ENCODE measurements at regions not wholly inside any gene's neighbourhood (a gene's known extent, or its start where the extent isn't known, plus 50 kb on each side); places are given as distances from the start of the nearest gene placed in this dataset.

DNA sequence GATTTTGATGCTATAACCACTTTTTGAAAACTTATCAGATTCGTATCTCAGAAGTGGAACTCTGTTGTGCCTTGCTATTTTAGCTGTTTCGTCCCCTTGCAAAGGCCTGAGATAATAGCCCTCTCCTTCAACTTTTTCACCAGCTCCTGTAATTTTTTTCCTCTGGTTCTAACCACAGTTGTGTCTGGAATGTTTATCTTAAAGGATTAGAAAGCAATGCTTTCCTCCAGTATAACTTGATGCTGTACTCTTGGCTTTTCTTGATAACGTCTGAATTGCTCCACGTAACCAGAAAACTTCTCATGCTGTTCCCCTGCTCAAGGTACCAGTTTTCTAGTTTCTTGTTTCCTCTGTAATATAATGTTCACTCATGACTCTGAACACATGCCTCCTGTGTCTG is 209.4 kb downstream of the DTWD2 start:
- Mint-ChIP-seq H3K36me3 (ENCODE audit: insufficient read depth, unreplicated experiment) (no peaks in the 10 kb centered on the region), H3K4me3 (ENCODE audit: low read depth, unreplicated experiment) (no peak overlapping the region), H3K4me1 (ENCODE audit: low read depth, unreplicated experiment) (peaks cover 17% of the 10 kb centered on the region), H3K9me3 (ENCODE audit: low read depth, unreplicated experiment) (no peaks in the 10 kb centered on the region), H3K27me3 (ENCODE audit: unreplicated experiment) (no peaks in the 10 kb centered on the region), H3K27ac (ENCODE audit: unreplicated experiment) (no peak overlapping the region)
- DNase-seq = no peak
- TF ChIP-seq, protein P1, sequence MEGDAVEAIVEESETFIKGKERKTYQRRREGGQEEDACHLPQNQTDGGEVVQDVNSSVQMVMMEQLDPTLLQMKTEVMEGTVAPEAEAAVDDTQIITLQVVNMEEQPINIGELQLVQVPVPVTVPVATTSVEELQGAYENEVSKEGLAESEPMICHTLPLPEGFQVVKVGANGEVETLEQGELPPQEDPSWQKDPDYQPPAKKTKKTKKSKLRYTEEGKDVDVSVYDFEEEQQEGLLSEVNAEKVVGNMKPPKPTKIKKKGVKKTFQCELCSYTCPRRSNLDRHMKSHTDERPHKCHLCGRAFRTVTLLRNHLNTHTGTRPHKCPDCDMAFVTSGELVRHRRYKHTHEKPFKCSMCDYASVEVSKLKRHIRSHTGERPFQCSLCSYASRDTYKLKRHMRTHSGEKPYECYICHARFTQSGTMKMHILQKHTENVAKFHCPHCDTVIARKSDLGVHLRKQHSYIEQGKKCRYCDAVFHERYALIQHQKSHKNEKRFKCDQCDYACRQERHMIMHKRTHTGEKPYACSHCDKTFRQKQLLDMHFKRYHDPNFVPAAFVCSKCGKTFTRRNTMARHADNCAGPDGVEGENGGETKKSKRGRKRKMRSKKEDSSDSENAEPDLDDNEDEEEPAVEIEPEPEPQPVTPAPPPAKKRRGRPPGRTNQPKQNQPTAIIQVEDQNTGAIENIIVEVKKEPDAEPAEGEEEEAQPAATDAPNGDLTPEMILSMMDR (IDR thresholded peaks at IDR 0.05; ENCODE audit: unreplicated experiment) = no peak
- CTCF ChIA-PET = no interaction called here
- intact Hi-C loops (cut with micrococcal nuclease; ENCODE audit: unreplicated experiment) = no loop called here
- no TSS peak for BruUV-seq (replicated peaks)

DNA sequence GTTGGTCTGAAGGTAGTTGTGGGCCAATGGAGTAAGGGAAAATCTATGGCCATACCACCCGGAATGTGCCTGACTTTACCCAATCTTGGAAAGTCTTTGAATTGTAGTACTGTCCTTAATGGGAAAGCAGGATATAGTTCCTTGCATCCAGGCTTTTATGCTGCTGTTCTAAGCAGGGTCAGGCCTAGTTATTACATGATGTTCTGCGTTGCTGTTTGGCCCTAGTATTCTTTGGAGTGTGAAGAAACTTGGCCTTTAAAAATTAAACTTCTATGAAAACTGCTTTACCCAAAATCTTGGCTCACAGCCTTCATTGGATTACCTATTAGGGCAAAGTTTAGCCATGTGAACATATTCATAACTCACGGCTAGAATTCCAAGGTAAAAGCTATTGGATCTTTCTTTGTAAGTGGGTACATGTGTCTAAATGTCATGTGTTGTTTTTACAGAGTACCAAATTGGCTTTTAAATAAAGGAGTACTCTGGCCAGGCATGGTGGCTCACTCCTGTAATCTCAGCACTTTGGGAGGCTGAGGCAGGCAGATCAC is 211.1 kb downstream of the DTWD2 start:
- no peak overlapping the region for H3K27ac Mint-ChIP-seq (ENCODE audit: unreplicated experiment)
- CTCF ChIA-PET = interaction anchor here (0.6 kb wide), 1 partner anchor 245 kb away, joined by 4 read pairs; no protein-coding TSS in a partner anchor
- H3K4me3 Mint-ChIP-seq (ENCODE audit: low read depth, unreplicated experiment) = no peak overlapping the region
- peaks cover 17% of the 10 kb centered on the region for H3K4me1 Mint-ChIP-seq (ENCODE audit: low read depth, unreplicated experiment)
- no TSS peak for BruUV-seq (replicated peaks)
- intact Hi-C loops (cut with micrococcal nuclease; ENCODE audit: unreplicated experiment) = no loop called here
- H3K27me3 Mint-ChIP-seq (ENCODE audit: unreplicated experiment) = no peaks in the 10 kb centered on the region
- DNase-seq = peak; percentile 10
- no peaks in the 10 kb centered on the region for H3K36me3 Mint-ChIP-seq (ENCODE audit: insufficient read depth, unreplicated experiment)
- TF ChIP-seq, protein P1 (IDR thresholded peaks at IDR 0.05; ENCODE audit: unreplicated experiment) = no peak
- no peaks in the 10 kb centered on the region for H3K9me3 Mint-ChIP-seq (ENCODE audit: low read depth, unreplicated experiment)

DNA sequence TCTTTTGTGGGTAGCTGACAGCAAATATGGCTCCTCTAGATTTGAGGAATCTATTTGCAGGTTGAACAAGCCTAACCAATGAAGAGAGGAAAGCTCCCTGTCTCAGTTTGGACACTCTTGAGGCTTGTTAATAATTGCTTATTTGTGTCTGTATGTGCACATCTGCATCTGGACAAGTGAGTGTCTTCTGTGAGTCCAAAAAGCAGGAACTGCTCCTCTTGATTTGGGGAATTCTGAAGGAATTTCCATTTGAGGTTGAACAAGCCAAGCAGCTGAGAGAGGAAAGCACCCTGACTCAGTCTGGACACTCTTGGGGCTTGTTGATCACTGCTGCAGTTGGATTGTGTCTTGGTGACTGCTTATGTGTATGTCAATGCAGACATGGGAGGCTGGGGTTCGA is 211.6 kb downstream of the DTWD2 start:
- CTCF ChIA-PET = interaction anchor here (0.6 kb wide), 1 partner anchor 244 kb away, joined by 4 read pairs; no protein-coding TSS in a partner anchor
- no TSS peak for BruUV-seq (replicated peaks)
- H3K27me3 Mint-ChIP-seq (ENCODE audit: unreplicated experiment) = no peaks in the 10 kb centered on the region
- H3K9me3 Mint-ChIP-seq (ENCODE audit: low read depth, unreplicated experiment) = peaks cover under 1% of the 10 kb centered on the region
- TF ChIP-seq, protein P1 (IDR thresholded peaks at IDR 0.05; ENCODE audit: unreplicated experiment) = no peak
- H3K4me1 Mint-ChIP-seq (ENCODE audit: low read depth, unreplicated experiment) = peaks cover 17% of the 10 kb centered on the region
- H3K27ac Mint-ChIP-seq (ENCODE audit: unreplicated experiment) = no peak overlapping the region
- intact Hi-C loops (cut with micrococcal nuclease; ENCODE audit: unreplicated experiment) = no loop called here
- no peaks in the 10 kb centered on the region for H3K36me3 Mint-ChIP-seq (ENCODE audit: insufficient read depth, unreplicated experiment)
- H3K4me3 Mint-ChIP-seq (ENCODE audit: low read depth, unreplicated experiment) = no peak overlapping the region
- DNase-seq = no peak

DNA sequence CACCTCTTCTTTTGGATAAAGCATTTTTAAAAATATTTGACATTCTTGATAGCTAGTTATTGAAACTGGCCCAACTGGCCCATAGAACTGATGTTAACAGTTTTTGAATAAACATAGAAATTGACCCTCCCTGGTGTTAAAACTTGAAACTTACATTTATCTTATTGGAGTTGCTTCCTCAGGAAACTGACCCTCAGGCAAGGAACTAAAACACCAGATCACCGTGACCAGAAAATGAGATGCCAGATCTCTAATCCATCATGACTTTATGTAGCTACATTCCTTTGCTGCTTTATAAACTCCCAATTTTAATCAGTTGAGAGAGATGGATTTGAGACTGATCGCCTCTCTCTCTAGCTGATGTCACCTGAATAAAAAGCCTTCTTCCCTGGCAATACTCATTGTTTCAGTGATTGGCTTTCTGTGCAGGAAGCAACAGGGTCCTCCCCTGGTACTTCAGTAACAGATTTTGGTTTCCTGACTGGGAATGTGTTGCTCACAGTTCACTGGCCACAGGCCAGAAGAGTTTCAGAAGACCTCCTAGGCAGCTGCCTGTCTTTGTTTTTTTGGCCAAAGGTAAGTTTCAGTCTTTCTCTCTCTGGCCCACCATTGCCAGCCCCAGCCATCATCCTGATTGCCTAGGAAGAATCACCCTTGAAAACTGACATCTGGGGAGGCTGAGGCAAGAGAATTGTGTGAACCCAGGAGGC is 212.4 kb downstream of the DTWD2 start:
- CTCF ChIA-PET = interaction anchor here (1.4 kb wide), 1 partner anchor 11 kb away, joined by 4 read pairs; no protein-coding TSS in a partner anchor
- BruUV-seq (replicated peaks) = no TSS peak

More for the DNA sequence above, 212.4 kb downstream of the DTWD2 start:
- Mint-ChIP-seq H3K9me3 (ENCODE audit: low read depth, unreplicated experiment) (peaks cover 5% of the 10 kb centered on the region), H3K4me1 (ENCODE audit: low read depth, unreplicated experiment) (peaks cover 17% of the 10 kb centered on the region), H3K36me3 (ENCODE audit: insufficient read depth, unreplicated experiment) (no peaks in the 10 kb centered on the region), H3K27me3 (ENCODE audit: unreplicated experiment) (no peaks in the 10 kb centered on the region), H3K27ac (ENCODE audit: unreplicated experiment) (no peak overlapping the region), H3K4me3 (ENCODE audit: low read depth, unreplicated experiment) (no peak overlapping the region)
- intact Hi-C loops (cut with micrococcal nuclease; ENCODE audit: unreplicated experiment) = no loop called here
- TF ChIP-seq, protein P1 (IDR thresholded peaks at IDR 0.05; ENCODE audit: unreplicated experiment) = no peak
- DNase-seq = no peak
